ENCODE measurements at regions not wholly inside any gene's neighbourhood (a gene's known extent, or its start where the extent isn't known, plus 50 kb on each side); places are given as distances from the start of the nearest gene placed in this dataset.
"Not testable (repeated sequence)": the region's sequence is repeated elsewhere in the genome, so short reads cannot be mapped to it uniquely, and the experiment has no call there.

DNA sequence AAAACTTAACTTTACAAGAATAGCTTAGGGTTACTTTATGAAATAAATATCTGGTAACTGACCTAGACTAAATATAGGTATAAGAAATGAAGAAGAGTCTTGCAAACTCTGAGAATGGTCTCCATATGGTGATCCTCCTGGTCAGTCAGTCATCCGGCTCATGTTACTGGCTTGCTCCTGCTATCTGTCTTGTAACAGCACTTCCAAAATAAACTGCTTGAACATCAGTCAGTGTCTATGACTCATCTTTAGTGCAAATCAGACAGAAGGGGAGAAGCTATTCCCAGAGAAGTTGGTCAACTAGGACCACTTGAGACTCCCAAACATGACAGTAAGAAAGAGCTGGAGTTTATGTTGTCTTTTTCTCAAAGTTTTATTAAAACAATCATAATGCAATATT is 1550.9 kb downstream of the PCDH9 start:
- DNase-seq (ENCODE audit: low spot score), result no peak

DNA sequence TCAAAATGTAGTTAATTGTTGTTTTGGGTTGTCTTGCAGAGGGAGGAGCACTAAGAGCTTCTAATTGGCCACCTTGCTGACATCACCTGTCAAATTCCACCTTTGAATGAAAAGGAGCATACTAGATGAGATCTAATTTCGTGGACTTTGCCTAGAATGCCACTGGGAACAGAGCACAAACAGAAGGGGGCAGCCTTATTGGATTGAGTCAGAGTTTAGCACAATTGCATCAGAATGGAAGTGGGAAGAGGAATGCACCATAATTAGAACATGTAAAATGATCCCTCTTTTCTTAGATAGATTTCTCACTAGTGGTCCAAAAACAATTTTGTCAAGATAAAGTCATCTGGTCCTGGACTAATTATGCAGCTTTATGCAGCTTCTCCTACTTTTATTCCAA is 1552.2 kb downstream of the PCDH9 start:
- DNase-seq (ENCODE audit: low spot score), result no peak

DNA sequence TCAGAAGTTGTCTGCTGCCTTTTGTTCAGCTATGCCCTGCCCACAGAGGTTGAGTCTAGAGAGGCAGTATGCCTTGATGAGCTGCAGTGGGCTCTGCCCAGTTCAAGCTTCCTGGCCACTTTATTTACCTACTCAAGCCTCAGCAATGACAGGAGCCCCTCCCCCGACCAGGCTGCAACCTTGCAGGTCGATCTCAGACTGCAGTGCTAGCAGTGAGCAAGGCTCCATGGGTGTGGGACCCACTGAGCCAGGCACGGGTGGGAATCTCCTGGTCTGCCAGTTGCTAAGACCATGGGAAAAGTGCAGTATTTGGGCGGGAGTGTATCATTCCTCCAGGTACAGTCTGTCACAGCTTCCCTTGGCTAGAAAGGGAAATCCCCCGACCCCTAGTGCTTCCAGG is 1554.8 kb downstream of the PCDH9 start:
- DNase-seq (ENCODE audit: low spot score), result not testable (repeated sequence)

DNA sequence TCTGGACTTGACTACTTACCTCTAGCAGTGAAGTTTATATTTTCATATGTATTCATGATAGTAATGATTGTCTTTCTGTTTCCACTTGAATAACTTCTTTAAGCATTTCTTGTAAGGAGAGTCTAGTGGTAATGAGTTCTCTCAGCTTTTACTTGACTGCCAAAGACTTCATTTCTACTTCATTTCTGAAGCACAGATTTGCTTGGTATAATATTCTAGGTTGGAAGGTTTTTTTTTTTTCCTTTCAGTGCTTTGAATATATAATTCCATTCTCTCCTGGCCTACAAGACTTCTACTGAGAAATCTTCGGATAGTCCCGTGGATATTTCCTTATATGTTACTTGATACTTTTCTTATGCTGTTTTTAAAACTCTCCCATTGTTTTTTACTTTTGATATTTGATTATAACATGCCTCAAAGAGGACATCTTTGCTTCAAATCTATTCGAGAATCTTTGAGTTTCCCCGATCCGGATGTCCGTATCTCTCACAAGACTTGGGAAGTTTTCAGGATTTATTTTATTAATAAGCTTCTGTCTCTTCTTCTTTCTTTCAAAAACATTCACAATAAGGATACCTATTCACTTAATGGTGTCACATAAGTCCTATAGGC is 1560.0 kb downstream of the PCDH9 start:
- DNase-seq (ENCODE audit: low spot score), result no peak

DNA sequence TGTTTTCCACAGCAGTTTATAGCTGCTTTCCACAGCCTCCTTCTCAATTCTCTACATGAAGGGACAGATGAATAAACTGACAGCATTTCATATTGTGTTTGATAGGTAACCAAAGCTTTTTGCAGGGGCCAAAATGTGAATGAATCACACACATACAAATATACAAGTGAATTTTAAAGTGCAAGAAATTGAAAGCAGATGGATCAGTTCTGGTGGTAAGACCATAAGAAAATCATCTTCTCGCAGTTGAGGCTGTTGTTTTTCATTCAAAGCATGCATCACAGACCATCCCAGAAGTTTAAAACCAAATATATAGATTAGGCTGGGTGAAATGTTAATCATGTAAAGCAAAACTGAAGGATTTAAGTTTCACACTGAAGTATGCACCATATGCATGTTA is 1569.4 kb downstream of the PCDH9 start:
- DNase-seq (ENCODE audit: low spot score), result no peak

DNA sequence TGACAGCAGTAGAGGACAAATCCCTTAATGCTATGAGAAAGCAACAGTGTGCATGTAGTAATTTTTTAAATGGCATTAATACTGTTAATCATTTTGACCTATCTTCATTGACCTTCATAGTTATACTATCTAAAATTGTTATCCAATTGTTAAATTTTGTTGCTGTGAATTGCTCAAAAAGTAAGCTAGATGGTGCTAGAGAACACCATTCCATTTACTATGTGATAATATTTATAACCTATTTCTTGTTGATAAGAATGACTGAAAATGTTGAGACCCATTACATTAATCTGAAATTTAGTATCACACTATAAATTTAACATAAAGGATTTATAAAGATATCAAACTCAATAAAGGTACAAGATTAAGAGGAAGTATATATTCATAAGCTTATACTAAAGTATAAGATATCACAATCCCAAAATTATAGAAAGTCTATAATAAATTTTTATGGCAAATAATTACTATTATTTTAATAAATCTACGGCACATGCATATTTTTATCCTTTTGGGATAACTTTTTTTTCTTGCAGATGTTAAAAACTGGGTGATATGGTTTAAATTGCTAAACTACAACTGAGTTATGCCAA is 1573.3 kb downstream of the PCDH9 start:
- DNase-seq (ENCODE audit: low spot score), result no peak

DNA sequence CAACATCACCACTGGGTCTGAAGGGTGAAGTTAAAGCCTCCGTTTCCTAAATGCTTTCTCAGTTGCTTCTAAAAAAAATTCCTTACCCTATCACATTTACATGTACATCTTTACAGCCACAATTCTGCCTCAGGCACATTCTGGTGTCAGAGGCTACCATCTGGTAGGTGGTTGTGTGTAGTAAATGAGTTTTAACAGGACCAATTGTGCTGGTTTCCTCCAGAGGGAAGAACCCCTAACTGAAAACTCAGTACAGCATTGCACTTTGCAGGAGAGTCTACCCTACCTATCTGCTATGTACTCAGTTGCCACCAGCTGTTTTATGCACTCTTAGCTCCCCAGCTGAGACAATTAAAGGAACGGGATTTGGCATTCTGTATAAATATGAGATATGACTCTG is 1576.5 kb downstream of the PCDH9 start:
- DNase-seq (ENCODE audit: low spot score), result no peak

DNA sequence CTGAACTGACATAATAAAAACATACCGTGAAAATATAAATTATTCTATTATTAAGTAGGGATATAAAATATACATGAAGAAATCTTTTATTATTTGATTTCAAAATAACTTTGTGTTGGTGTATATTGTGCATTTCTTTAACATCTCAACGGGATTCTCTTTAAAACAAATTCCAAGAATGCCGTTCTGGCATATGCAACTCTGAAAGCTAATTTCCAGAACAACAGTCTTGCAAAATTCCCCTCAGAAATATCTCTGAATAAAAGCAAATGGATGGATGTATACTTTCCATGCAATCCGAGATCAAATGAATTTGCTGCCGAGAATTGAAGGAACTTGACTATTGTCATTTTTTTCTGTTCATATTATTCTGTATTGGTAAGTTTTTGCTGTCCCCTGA is 1579.8 kb downstream of the PCDH9 start:
- no peak for DNase-seq (ENCODE audit: low spot score)

DNA sequence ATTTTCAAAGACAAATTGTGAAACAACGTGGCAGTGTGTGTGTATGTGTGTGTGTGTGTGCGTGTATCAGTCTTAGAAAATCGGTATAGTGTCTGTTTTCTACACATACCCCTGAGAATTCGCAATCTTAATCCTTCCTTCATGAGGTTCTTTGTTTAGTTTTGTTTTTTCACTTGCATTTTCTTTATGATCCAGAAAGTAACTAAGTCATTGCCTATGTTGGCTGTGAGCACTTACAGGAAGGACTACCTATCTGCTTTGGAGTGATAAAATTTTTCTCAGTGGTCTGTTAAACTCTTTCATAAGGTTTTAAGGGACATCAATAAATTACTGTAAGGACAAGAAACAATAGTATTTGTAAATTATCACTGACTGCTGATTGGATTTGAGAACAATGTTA is 1587.1 kb downstream of the PCDH9 start:
- DNase-seq (ENCODE audit: low spot score), result no peak

DNA sequence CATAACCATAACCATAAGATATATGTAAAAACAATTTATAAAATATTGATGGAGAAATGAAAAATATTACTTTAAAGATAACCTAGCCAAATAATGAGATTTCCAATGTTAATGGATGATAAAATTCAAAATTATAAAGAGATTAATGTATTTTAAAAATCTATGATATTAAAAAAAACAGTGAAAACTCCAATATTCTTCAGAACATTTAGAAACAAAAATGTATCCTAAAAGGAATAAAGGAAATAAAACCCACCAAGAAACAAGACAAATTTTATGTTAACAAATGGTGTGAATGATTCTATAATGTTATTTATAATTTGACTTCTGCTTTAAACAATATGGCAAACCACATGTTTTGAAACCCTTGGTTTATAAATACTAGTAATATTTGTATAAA is 1587.8 kb downstream of the PCDH9 start:
- DNase-seq (ENCODE audit: low spot score), result no peak

DNA sequence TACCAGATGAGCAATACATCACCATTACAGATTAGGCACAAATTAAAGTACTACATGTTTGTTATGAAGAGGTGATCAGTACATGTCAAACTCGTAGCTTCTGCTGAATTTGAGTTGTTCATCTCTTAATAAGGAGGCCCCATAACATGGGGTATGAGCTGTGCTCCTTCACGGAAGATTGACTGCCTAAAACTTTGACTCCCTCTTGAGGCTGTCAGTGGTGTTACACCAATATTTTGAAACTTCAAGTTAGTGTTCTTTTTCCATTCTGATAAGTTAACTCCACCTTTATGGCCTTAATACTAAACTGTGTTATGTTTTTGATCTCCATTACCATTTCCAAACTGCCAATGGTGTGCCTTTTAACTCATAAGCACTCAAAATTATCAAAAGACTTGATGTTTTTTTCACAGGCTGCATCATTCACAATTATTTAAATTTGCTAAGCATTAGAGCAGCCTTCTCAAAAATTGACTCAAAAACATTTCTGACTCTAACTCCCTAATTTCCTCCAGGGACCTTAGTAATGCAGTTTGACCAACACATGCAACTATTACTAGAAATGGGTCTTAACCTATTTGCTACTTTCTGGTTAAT is 1591.5 kb downstream of the PCDH9 start:
- peak; percentile 58 for DNase-seq (ENCODE audit: low spot score)

DNA sequence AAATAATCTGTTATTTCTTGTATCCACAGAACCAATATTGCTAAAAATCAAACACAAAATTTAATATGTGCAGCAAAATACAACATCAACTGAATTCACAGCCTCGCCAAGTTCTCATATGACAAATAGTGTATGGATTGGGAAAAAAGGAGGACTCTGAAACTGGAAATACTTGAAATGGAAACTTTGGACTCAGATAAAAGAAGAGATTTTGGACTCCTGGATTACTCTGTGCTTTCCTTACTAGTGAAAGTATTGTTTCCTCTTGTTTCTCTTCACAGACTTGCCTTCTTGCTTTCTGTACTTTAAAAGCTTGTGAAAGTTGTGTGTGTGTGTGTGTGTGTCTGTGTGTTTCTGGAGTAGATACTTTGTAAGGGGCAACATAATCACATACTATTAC is 1596.3 kb downstream of the PCDH9 start:
- DNase-seq (ENCODE audit: low spot score), result no peak

DNA sequence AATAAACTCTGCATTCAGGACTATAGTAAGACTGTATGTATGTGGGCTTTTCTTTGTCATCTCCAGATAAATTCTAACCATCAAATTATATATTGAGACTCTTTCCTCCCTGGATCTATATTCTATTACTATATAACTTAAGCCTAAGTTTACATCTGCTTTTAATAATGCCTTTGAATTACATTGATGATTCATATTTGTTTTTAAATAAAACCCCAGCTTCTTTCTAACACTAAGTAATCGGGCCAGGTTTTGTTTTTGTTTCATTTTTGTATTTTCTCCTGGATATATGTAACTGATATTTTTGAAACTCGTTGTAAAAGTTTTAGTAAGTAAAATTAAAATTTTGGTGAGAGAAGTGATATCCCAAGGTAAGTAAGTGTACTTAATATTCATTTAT is 1599.1 kb downstream of the PCDH9 start:
- no peak for DNase-seq (ENCODE audit: low spot score)

DNA sequence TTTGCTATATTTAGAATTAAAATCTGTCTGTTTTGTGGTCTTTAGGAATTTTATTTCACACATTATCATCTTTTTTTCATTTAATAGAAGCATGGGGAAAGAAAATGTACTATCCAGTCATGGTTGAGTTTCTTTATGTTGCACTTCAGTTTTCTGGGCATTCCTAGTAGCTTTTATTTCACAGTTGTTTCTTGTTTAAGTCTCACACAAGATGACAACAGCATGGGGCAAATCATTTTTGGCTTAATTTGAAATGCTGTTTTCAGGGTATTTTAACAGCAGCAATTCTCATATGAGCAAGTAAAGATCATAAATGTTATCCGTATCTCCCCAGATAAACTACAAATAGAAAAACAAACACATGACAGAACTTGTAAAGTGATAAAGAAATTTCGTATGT is 1600.2 kb downstream of the PCDH9 start:
- DNase-seq (ENCODE audit: low spot score), result no peak

DNA sequence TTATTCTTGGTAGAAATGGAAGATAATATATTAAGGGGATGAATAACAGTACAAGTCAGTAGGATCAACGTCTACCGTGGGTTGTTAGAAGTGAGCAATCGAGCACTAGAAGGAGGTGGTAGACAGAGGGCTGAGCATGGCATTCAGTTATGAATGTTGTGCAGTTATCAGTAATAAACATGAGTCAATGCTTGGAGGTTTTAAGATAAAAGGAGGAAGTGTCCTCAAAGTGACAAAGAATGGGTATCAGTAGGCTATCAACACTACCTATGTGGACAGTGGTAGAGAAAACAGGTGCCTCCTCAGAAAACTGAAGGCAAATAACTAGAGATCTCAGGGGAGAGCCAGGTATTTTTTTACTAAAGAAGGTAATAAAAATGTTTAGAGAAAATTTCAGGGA is 1607.0 kb downstream of the PCDH9 start:
- DNase-seq (ENCODE audit: low spot score), result no peak

DNA sequence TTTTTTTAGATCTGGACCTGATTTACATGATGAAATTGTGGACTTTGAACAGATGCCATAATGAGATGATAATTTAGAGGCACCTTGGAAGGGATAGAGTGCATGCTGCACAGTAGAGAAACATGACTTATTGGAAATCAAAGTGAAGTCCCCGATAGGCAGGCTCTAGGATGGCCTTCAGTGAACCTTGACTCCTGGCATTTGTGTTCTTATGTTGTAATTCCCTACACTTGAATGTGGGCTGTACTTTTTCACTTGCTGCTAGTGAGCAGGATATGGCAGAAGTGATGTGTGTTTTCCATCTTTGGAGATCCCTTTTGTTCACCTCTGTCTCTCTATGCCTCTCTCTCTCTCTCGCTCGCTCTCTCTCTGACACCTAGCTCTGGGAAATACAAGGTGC is 1614.6 kb downstream of the PCDH9 start:
- no peak for DNase-seq (ENCODE audit: low spot score)

DNA sequence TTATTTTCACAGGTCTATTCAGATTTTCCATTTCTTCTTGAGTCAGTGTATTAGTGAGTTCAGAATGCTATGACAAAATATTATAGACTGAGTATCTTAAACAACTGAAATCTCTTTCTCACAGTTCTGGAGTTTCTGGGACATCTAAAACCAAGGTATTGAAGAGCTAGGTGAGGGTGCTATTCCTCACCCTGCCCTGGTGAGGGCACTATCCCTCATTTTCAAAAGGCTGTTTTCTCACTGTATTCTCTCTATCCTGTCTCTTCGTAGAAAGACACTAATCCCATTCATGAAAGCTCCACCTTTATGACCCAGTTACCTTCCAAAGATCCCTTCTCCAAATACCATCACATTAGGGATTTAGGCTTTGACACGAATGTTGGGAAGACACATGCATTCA is 1617.1 kb downstream of the PCDH9 start:
- no peak for DNase-seq (ENCODE audit: low spot score)

DNA sequence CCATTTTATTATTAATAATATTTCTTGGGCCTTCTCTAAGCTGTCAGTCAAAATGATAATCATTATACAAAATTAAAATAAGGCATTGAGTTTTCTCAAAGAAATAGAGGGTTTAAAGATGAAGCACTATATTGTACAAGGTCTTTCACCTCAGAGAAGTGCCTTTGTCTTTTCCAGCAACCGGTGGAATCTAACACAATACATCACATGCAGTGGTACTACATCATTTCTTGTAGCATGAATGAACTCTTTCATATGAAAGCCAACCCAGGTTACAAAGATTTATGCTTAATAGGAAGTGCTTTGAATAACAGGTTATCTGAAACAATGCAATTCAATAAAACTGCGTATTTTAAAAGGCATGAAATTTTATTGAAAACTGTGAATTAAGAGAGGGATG is 1620.8 kb downstream of the PCDH9 start:
- no peak for DNase-seq (ENCODE audit: low spot score)

DNA sequence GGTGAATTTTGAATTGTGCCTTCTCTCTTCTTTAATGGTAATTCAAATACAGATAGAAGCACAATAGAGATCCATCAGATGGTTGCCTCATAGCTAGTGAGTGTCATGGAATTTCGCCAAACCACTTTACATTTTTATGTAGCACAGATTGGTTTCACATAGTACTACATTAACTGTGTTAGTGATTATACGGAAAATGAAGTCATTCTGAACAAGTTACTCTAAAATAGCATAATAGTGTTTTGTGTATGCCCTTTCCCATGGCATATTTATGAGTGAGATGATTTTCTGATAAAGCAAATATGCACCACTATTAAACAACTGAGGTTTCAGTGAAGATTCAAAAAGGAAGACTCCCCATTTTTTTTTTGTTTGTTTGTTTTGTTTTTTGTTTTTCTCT is 1623.5 kb downstream of the PCDH9 start:
- no peak for DNase-seq (ENCODE audit: low spot score)

DNA sequence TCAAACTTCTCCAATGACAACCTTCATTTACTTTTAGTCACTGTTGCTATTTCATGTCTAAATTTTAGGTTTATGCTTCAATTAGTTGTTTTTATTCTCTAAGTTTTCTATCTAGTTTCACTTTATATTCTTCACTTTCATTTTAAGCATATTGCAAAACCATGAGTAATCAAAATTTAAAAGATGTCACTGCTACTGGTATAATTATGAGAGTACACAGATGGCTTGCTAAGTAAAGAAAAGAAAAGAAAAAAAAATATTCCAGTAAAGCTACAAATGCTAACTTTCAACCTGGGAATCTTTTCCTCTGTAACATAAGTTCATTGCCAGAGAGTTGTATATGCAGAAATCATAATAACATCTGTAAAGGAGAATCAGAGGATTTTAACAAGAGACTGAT is 1624.7 kb downstream of the PCDH9 start:
- DNase-seq (ENCODE audit: low spot score), result no peak

DNA sequence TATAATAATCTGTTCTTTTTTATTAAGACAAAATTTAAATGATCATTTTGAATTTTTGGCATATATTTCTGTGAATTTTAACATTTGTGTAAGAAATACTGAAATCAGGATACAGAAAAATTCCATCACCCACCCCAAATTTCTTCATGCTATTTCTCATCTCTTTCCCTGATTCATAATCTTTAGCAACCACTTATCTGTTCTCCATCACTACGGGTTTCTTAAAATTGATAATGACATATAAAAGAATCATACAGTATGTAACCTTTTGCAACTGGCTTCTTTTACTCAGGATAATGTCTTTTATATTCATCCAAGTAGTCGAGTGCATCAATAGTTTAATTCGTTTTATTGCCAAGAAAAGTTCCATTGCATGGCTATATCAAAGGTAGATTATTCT is 1627.0 kb downstream of the PCDH9 start:
- DNase-seq (ENCODE audit: low spot score), result no peak

DNA sequence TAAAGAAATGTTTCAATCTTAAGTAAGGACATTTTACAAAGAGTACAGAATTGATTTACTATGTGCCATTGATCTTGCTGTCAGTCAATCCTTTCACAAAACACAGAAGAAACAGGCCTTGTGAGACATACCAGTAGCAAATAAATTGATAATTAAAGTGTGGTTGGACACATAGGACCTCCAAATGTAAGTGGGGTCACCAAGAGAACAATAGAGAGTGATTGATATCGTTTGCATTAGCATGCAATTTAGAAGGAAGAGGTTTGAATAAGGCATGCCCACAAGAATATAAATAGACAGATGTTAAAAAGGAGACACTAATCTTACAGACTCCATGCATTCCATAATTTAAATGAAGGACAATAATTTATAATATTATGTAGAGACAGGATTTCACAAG is 1628.3 kb downstream of the PCDH9 start:
- DNase-seq (ENCODE audit: low spot score), result no peak

DNA sequence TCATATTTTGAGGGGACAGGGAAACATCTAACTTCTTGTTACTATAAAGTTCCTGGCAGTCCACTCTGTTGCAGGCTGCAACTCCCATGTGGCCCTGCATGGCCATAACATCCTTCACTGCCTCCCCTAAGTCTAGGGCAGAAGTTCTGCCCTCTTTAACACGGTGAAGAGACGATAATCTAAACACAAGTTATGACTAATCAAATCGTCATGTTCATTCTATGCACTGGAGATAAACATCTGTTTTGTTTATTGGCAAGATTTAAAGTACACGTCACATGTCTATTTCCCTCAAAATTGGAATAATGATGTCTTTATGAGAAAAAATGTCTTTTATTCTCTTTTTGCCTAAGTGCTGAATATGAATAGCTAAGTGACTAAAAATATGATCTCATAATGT is 1629.4 kb downstream of the PCDH9 start:
- DNase-seq (ENCODE audit: low spot score), result no peak
